Ishikawa (cell line): ENCODE measurements at regions not wholly inside any gene's neighbourhood (a gene's known extent, or its start where the extent isn't known, plus 50 kb on each side); places are given as distances from the start of the nearest gene placed in this dataset.

Experiments
- CEBPB ChIP-seq: IDR thresholded peaks from 2 replicates; pipeline ENCODE4 v1.6.1; 2012
- EP300 ChIP-seq: IDR thresholded peaks from 2 replicates; pipeline ENCODE4 v1.6.1; 2012; ENCODE audit warnings: borderline replicate concordance
- FOXM1 ChIP-seq: IDR thresholded peaks from 2 replicates; pipeline ENCODE4 v1.6.1; 2012; ENCODE audit warnings: low read depth, borderline replicate concordance
- MAX ChIP-seq: IDR thresholded peaks from 2 replicates; pipeline ENCODE4 v1.6.1; 2012
- NFIC ChIP-seq: IDR thresholded peaks from 2 replicates; pipeline ENCODE4 v1.6.1; 2012
- RAD21 ChIP-seq: IDR thresholded peaks from 2 replicates; pipeline ENCODE4 v1.6.1; 2012; ENCODE audit warnings: low read depth
- REST ChIP-seq: IDR thresholded peaks from 2 replicates; pipeline ENCODE4 v1.6.1; 2012; ENCODE audit warnings: low read depth, mild to moderate bottlenecking
- TAF1 ChIP-seq: IDR thresholded peaks from 2 replicates; pipeline ENCODE4 v1.6.1; 2012; ENCODE audit warnings: low read depth, mild to moderate bottlenecking

DNA sequence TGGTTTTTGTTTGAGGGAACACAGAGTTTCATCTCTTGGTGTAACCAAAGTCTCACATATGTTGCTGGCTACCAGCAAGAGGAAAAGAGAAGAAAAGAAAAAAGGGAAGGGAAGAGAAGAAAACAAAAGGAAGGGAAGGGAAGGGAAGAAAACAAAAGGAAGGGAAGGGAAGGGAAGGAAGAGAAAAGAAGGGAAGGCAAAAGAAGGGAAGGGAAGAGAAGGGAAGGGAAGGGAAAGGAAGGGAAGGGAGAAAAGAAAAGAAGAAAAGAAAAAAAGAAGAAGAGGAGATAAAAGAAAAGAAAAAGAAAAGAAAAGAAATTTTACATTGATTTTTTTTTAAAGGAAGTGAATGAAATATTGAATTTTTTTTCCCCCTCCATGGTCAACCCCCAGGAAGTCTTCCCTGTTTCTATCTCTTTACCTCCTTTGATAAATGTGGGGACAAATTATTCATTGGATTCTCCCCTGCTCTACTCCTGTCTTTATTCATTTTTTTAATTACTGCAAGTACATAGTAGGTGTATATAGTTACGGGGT, 228.0 kb downstream of the SHOX start:
- TF ChIP-seq MAX (no peak), RAD21 (no peak), TAF1 (no peak), EP300 (no peak), NFIC (no peak), CEBPB (no peak), FOXM1 (no peak), REST (no peak)
